Peyer's patch (tissue), 4 donors: ENCODE measurements at regions not wholly inside any gene's neighbourhood (a gene's known extent, or its start where the extent isn't known, plus 50 kb on each side); places are given as distances from the start of the nearest gene placed in this dataset.

Source experiments
- POLR2A ChIP-seq, 2 donors: fragments of 450-650 bp; IDR thresholded peaks; one replicate each; pipeline ENCODE4 v1.5.1; 2017; ENCODE audit warnings: antibody characterized with exemption in 2 of 2, mild to moderate bottlenecking in 2 of 2, moderate library complexity in 2 of 2
- TF ChIP-seq, protein P1 (sequence below), 6 experiments: fragments of 450-650 bp in 4 of 6; fragments of 200-600 bp in 2 of 6; sonication (generic) in 1 of 6; IDR thresholded peaks; one replicate each; pipeline ENCODE4 v1.5.1; 2017 to 2019; ENCODE audit warnings: antibody characterized with exemption in 6 of 6, mild to moderate bottlenecking in 3 of 6, moderate library complexity in 1 of 6

DNA sequence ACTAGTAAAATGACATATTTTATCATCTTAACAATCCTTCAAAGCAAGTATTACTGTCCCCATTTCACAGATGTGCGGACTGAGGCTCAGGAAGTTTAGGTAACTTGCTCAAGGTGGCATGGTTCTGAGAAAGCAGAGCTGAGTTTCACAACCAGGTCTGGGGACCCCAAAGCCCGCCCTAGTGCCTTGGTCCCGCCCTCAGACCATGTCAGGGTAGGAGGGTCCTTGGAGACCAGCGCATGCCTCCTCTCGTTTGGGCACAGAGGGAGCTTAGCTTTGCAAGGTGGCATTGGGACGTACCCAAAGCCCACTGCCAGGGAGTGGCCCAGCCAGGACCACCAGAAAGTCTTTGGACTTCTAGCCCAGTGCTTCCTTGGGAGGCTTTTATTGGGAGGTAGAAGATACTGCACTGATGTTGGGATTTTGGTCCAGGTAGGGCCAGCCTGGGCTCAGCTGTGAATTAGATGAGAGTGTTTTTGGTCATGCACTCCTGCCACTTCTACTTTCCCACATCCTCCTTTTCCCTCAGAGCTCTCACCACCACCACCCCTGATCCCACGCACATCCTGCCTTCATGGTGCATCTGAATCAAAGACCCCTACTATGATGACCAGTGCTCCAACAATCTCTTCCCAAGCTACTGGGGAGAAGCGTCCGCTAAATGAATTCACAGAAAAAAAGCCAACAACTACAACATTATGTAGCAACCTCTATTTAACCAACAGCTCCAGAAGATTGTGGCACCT, 307.9 kb downstream of the TLE3 start:
- TF ChIP-seq, protein P1, sequence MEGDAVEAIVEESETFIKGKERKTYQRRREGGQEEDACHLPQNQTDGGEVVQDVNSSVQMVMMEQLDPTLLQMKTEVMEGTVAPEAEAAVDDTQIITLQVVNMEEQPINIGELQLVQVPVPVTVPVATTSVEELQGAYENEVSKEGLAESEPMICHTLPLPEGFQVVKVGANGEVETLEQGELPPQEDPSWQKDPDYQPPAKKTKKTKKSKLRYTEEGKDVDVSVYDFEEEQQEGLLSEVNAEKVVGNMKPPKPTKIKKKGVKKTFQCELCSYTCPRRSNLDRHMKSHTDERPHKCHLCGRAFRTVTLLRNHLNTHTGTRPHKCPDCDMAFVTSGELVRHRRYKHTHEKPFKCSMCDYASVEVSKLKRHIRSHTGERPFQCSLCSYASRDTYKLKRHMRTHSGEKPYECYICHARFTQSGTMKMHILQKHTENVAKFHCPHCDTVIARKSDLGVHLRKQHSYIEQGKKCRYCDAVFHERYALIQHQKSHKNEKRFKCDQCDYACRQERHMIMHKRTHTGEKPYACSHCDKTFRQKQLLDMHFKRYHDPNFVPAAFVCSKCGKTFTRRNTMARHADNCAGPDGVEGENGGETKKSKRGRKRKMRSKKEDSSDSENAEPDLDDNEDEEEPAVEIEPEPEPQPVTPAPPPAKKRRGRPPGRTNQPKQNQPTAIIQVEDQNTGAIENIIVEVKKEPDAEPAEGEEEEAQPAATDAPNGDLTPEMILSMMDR (IDR thresholded peaks at IDR 0.05): no peak
- TF ChIP-seq POLR2A (IDR thresholded peaks at IDR 0.05): no peak
